Femur (tissue), 1 donor: ENCODE measurements at regions not wholly inside any gene's neighbourhood (a gene's known extent, or its start where the extent isn't known, plus 50 kb on each side); places are given as distances from the start of the nearest gene placed in this dataset.
"Not testable (repeated sequence)": the region's sequence is repeated elsewhere in the genome, so short reads cannot be mapped to it uniquely, and the experiment has no call there.

Experiments
- DNase-seq: peaks from one replicate; pipeline ENCODE4 v3.0.0-alpha.2; 2017

- no peak for DNase-seq
These were observed 328.9 kb upstream of the RBMS3 start for GRCh38 chr3:28951772-28952556.

- no peak for DNase-seq
These were observed 322.2 kb upstream of the RBMS3 start for GRCh38 chr3:28958656-28959055.

- DNase-seq: no peak
These were observed 309.7 kb upstream of the RBMS3 start for GRCh38 chr3:28971156-28971555.

- no peak for DNase-seq
These were observed 307.9 kb upstream of the RBMS3 start for GRCh38 chr3:28972921-28973320.

GRCh38 chr3:28973609-28974008 is 307.3 kb upstream of the RBMS3 start:
- DNase-seq: no peak

DNA sequence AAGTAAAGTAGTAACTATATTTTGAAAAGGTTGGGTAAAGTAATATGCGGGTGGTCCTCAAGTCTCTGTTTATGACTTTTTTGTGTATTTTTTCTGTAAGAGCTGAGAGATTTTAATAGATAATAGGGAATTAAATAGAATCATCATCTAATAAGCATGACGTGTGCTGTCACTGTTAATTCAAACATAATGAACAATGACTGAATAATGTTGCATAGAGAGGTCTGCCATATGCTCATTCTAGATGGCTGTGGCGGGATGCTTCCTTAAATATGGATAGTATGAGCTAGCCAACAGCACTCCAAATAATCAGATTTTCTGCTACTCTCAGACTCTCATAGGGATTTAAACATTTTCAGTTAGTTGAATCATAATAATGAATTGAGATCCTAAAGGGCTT is 302.8 kb upstream of the RBMS3 start:
- DNase-seq: no peak

- DNase-seq: no peak
These were observed 300.7 kb upstream of the RBMS3 start for GRCh38 chr3:28980131-28980530.

DNA sequence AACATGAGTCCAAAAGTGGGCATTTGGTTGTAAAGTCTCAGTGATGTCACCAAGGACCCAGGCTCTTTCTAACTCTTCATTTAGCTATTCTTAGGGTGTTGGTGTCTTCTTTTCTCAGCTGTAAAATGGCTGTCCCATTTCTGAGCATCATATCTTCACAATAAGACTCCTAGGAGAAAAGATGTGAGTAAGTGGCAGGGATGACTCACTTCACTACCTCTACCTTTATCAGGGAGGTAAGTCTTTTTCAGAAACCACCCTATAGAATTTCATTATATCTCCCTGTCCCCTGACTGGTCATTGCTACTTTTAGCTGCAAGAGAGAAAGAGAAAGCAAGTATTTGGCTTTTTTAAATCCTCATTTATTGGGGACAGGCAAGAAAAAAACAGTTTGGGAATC is 300.2 kb upstream of the RBMS3 start:
- DNase-seq: no peak

DNA sequence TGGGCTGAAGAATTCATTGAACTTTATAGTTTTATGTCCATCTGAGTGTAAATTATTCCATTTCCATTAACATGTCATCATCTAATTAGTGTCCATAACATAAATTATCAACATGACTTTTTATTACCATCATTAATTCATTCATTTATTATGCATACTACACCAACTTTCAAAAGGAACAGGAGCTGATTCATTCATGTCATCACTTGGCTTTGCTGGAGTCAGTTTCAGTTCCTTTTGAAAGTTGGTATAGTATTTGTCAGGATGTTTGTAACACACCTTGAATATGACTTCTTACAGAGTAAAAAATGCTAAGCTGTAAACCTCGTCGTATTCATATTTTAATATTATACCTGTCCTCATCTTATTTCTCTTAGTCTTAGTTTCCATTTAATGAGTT is 298.0 kb upstream of the RBMS3 start:
- DNase-seq: no peak

DNA sequence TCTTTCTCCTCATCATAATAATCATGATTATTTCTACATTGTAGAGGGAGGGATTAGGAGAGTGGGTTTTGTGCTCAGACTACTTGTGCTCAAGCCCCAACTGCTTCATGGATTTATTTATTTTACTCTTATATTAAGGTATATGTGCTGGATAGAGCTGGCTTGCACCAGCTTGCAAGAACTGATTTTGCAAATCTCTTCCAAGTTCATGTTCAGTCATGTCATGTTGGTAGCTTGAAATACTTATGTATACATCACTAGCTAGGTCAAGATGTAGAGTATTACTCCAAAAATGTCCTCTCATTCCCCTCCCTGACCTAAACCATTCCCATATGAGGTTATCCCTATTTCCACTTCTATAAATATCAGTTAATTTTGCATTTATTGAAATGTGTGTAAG is 293.9 kb upstream of the RBMS3 start:
- no peak for DNase-seq

- DNase-seq: no peak
These were observed 291.2 kb upstream of the RBMS3 start for GRCh38 chr3:28989646-28990089.

- no peak for DNase-seq
These were observed 286.5 kb upstream of the RBMS3 start for GRCh38 chr3:28994161-28994905.

DNA sequence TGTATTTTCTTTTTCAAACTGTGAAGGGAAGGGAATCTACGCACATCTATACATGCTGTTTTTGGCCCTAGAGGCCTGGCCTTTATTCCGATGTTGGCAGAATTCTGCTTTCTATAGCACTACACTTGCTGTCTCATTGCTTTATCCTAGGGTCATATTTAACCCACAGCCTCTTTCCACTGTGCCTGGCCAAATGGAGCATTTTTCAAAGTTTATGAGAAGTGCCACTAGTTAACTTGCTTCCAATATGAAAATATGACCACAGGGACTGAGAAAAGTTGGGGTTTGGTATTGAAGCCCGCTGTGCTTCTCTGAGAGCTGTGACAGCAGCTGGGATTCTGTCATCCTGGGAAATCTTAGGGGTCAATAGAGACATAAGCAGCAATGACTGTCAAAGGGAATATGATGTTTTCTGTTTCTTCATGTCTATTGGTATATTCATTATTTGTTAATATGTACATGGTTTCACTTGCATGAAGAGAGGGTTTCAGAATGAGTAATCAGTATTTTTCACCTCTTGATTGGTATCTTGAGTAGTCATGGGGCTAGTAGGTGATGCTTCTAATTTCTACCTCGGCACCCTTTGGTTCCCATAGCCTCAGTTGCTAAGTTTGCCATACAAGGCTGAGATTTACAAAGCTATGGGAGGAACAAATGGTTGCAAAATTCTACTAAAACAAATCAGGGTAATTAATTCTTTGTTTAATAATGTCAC is 275.8 kb upstream of the RBMS3 start:
- no peak for DNase-seq

DNA sequence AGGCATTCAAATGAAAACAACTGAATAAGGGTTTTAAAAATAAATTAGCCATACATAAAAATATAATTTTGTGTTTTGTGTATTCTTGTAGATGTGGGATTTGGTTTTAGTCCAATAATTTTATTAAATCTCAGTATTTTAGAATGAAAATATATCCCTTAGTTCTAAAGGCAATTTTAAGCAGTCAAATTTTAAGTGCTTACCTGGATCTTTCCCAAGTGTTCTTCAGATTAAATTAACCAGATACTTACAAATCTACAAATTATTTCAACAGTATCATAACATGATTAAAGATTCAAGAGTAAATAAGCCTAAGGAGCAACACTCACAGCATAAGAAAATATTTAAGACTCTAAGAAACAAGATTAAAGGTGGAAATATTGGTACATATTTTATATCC is 275.0 kb upstream of the RBMS3 start:
- DNase-seq: no peak

- DNase-seq: no peak
These were observed 269.4 kb upstream of the RBMS3 start for GRCh38 chr3:29011441-29011840.

DNA sequence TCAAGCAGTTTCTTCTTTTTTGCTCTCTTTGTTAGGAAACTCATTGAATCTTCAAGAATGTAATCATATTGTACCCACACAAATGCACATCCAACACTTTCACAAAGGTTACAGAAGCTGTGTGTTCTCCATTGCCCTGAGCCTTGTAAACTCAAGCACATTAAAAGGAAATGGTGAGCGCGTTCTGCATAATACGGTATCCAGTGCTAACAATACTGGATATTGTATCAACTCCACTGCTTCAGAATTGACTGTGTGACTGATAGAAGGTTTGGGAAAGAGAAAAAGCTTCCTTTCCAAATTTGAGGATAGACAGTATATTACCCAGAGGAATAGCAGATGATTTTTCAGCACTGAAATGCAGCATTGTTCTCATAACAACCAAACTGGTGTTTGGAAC is 268.9 kb upstream of the RBMS3 start:
- no peak for DNase-seq

DNA sequence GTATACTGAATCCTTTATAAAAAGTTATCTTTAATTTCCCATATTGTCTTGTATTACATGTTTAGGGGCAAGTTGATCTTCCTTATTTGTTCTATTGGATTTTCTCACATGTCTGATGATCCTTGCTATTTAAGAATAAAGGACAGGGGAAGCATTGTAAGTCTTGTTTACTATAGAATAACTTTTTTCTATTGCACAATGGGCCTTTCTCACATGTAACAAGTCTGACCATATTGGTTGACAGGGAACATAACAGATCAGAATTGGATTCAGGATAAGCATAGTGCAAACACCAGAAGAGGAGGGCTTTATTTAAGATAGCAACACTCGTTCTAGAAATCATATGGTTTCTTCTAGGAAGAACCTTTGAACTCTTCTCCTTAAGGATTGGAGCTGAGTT is 257.9 kb upstream of the RBMS3 start:
- no peak for DNase-seq

- no peak for DNase-seq
These were observed 254.6 kb upstream of the RBMS3 start for GRCh38 chr3:29026286-29026685.

GRCh38 chr3:29026959-29027358 is 253.9 kb upstream of the RBMS3 start:
- no peak for DNase-seq

DNA sequence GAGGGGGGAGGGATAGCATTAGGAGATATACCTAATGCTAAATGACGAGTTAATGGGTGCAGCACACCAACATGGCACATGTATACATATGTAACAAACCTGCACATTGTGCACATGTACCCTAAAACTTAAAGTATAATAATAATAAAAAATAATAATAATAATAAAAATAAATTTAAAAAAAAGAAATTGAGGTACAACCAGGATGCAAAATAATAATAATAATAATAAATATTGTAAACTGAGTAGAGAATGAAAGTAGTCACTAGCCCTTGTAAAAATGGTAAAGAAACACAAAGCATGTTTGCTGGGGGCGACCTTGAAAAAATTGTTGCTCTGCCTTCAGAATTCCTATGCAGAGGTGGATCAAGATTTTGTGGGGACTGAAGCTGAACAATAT is 249.7 kb upstream of the RBMS3 start:
- DNase-seq: not testable (repeated sequence)

- no peak for DNase-seq
These were observed 247.4 kb upstream of the RBMS3 start for GRCh38 chr3:29033511-29033910.

- DNase-seq: no peak
These were observed 230.7 kb upstream of the RBMS3 start for GRCh38 chr3:29050155-29050554.

- DNase-seq: no peak
These were observed 223.5 kb upstream of the RBMS3 start for GRCh38 chr3:29057326-29057725.

- DNase-seq: no peak
These were observed 216.8 kb upstream of the RBMS3 start for GRCh38 chr3:29064085-29064484.
